ENCODE measurements at regions not wholly inside any gene's neighbourhood (a gene's known extent, or its start where the extent isn't known, plus 50 kb on each side); places are given as distances from the start of the nearest gene placed in this dataset.

GRCh38 chr2:6429210-6429986, 436.3 kb downstream of the CMPK2 start:
- no peak for DNase-seq

GRCh38 chr2:6434438-6434837, 431.3 kb downstream of the CMPK2 start:
- DNase-seq, result no peak

GRCh38 chr2:6441800-6442199, 423.9 kb downstream of the CMPK2 start:
- no peak for DNase-seq

GRCh38 chr2:6442252-6442985, 423.3 kb downstream of the CMPK2 start:
- DNase-seq, result no peak

GRCh38 chr2:6443061-6443823, 422.5 kb downstream of the CMPK2 start:
- DNase-seq, result no peak

GRCh38 chr2:6444514-6444913, 421.2 kb downstream of the CMPK2 start:
- no peak for DNase-seq

GRCh38 chr2:6445156-6445555, 420.6 kb downstream of the CMPK2 start:
- DNase-seq, result no peak

- DNase-seq, result no peak
These were observed 418.6 kb downstream of the CMPK2 start for GRCh38 chr2:6446938-6447608.

GRCh38 chr2:6448893-6449292, 416.8 kb downstream of the CMPK2 start:
- no peak for DNase-seq

GRCh38 chr2:6449343-6449742, 416.4 kb downstream of the CMPK2 start:
- DNase-seq, result no peak

GRCh38 chr2:6452702-6453481, 412.8 kb downstream of the CMPK2 start:
- no peak for DNase-seq

GRCh38 chr2:6454286-6454990, 411.3 kb downstream of the CMPK2 start:
- no peak for DNase-seq

GRCh38 chr2:6459138-6459537, 406.6 kb downstream of the CMPK2 start:
- no peak for DNase-seq

- no peak for DNase-seq
These were observed 395.2 kb downstream of the CMPK2 start for GRCh38 chr2:6470518-6470917.

- DNase-seq, result no peak
These were observed 394.3 kb downstream of the CMPK2 start for GRCh38 chr2:6471419-6471818.

- no peak for DNase-seq
These were observed 391.3 kb downstream of the CMPK2 start for GRCh38 chr2:6474161-6475140.

- DNase-seq, result no peak
These were observed 390.4 kb downstream of the CMPK2 start for GRCh38 chr2:6475155-6475940.

GRCh38 chr2:6480514-6480913, 385.2 kb downstream of the CMPK2 start:
- no peak for DNase-seq

GRCh38 chr2:6482256-6482655, 383.5 kb downstream of the CMPK2 start:
- DNase-seq, result no peak

Measured in cerebellar nuclear complex (tissue), 1 donor.